ENCODE measurements at regions not wholly inside any gene's neighbourhood (a gene's known extent, or its start where the extent isn't known, plus 50 kb on each side); places are given as distances from the start of the nearest gene placed in this dataset.

DNA sequence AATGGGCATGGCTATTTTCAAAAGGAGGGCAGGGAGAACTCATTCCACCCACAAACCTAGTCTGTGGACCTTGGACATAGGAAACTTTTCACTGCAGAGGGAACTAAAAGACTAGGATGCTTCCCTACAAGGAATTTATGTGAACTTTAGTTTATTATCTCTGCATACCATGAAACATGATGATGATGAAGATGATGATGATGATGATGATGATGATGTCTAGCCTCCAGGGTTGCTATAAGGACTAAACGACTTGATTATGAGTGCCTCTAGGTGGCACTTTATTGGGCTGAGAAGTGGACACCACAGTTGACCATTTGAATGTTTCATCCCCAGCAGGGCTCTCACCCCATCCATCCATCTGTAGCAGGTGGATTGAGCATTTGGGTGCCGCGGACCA is 260.0 kb upstream of the TCF4 start:
- DNase-seq (ENCODE audit: low read depth), result no peak

DNA sequence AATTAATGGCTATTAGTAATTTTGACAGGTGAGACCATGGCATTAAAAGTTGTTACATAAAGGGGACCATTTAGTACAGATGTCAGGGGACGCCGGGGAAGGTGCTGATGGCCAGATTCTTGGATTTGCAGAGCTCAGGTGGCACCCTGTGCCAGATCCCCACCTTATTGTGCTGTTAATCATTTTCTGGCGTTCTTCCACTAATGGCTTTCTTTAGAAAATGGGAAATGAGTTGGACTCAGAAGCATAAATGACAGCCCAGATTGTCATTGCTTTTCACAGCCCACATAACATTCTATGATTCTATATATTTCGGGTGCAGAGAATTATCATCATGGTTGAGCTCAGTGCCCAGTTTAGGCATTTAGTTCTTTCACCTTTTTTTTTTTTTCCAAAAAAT is 257.2 kb upstream of the TCF4 start:
- DNase-seq (ENCODE audit: low read depth), result no peak

DNA sequence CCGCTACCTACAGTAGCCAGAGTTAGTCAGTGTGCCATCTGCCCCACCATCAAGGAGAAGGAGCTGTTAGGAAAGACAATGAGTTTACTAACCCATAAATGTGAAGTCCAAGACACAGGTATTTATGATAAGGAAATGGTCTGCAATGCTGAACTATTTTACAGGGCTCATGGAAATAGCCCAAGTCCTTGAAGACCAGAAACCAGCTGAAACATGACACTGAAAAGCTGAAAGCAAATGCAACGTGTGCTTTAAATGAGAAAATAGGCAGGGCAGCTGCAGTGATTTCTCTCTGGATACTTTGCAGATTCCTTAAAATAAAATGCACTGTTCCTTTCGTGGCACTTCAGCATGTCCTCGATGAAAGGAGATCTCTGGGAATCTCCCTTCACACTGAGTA is 256.4 kb upstream of the TCF4 start:
- peak; percentile 49 for DNase-seq (ENCODE audit: low read depth)

DNA sequence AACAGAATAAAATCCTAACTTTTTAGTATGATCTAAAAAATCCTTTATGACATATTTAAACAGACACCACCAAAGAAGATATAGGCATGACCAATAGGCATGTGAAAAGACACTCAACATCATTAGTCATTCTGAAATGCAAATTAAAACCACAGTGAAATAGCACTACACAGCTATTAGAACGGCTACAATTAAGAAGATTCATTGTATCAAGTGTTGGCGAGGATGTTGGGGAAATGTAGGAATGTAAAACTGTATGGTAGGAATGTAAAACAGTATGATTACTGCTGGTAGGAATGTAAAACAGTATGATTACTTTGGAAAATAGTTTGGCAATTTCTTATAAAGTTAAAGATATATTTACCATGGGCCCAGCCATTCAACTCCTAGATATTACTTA is 253.3 kb upstream of the TCF4 start:
- no peak for DNase-seq (ENCODE audit: low read depth)

DNA sequence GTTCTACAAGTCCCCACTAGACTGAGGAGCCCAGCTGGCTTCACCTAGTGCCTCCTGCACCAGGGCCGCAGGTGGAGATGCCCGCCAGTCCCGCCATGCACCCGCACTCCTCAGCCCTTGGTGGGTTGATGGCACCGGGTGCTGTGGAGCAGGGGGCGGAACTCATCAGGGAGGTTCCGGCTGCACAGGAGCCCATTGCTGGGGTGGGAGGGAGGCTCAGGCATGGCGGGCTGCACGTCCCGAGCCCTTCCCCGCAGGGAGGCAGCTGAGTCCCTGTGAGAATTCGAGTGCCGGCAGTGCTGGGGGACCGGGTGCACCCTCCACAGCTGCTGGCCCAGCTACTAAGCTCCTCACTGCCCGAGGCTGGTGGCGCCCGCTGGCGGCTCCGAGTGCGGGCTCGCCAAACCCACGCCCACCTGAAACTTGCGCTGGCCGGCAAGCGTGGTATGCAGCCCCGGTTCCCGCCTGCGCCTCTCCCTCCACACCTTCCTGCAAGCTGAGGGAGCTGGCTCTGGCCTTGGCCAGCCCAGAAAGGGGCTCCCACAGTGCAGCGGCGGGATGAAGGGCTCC is 252.7 kb upstream of the TCF4 start:
- DNase-seq (ENCODE audit: low read depth), result no peak

DNA sequence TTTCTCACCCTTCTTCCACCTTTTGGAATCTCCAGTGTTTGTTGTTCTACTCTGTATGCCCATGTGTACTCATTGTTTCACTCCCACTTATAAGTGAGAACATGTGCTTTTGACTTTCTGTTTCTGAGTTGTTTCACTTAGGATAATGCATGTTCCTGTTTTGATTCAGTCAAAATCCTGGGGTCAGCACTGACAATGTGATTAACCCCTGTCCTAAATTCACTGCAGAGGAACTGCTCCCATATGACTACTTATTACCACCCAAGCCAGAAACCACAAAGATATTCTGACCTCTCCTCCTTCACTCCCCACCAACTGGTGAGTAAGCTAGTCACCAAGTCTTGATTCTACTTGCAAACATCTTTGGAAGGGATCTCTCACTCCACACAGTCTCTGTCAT is 251.4 kb upstream of the TCF4 start:
- peak; percentile 71 for DNase-seq (ENCODE audit: low read depth)

DNA sequence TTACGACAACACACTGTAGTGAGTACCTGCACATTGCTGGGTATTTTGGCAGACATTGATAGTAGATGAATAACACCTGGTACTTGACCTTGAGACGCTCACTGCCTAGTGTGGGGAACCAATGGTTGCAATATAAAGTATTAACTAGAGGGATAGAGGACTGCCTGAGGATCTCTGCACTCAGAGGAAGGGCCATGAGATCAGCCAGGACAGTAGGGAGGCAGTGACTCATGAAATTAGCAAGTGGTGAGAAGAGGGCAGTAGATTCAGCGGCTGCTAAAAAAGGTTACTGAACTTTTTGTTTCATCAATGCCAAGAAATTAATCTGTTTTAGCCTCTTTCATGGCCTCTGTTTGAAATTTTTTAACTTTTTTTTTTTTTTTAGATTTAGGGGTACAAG is 250.8 kb upstream of the TCF4 start:
- DNase-seq (ENCODE audit: low read depth), result peak; percentile 50

DNA sequence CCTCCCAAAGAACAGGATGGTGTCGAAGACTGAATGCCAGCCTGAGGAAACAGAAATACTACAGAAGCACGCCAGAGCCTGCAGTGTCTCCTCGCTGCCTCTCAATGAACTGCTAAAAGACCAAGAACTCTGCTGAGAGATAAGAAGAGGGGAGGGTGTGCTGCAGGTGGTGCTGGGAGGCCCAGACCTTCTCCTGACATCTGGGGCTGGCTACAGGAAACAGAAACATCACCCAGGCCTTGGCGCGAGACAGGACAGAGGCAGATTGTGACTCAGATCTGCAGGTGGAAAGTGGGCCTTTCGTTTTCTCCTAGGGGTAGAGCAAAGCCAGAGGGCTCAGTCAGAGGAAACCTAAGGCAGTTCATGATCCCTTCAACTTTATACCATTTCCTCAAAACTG is 250.3 kb upstream of the TCF4 start:
- DNase-seq (ENCODE audit: low read depth), result no peak

DNA sequence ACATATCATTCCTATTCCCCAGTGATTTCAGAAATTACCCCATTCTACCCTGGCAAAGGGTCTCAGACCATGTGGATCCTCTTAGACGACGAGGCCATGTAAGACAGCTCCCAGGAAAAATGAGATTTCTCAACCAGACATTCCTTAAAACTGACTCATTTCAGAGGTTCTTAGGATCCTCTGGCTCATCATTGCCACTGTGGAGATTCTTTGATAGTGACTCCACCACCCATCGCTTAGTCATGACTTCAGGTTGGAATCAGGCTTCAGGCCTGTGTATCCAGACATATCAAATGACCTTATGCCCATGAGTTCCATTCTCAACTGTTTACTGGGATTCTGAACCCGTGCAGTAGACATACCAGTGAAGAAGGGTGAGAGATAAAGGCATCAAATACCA is 245.6 kb upstream of the TCF4 start:
- peak; percentile 99 for DNase-seq (ENCODE audit: low read depth)

DNA sequence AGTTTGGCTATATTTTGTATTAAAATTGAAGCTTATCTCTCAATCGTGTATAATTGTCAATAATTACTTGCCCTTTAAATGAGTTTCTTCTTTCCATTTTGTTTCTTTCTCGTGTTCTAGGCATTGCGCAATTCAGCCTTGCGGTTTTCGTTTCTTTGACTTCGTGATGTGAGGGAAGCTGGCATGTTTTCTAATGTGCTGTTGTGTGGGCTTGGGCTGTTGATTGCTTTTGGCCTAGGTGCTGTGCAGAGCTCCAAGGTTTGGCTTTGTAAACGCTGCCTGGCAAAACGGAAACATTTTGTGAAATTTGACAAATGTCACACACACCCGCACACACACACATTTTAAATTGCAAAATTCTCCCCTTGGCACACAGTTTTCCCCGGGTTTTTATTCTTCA is 242.6 kb upstream of the TCF4 start:
- no peak for DNase-seq (ENCODE audit: low read depth)

DNA sequence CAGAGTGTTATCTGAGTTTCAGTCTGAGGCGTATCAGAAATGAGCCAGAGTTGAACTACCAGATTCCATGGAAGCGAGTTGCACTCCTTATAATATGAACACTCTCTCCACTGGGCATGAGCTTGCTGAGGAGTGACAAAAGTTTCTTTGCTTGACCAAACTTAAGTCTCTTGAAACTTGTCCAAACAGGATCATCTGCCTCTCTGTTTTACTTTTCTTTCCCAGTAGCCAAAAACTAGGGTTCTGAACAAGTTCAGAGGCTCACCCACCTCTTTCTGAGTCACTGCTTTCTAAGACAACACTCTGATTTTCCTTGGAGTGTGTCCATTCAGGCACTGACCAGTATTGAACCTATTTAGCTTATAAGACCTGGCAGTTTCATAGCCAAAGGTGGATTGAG is 233.2 kb upstream of the TCF4 start:
- DNase-seq (ENCODE audit: low read depth), result peak; percentile 61

DNA sequence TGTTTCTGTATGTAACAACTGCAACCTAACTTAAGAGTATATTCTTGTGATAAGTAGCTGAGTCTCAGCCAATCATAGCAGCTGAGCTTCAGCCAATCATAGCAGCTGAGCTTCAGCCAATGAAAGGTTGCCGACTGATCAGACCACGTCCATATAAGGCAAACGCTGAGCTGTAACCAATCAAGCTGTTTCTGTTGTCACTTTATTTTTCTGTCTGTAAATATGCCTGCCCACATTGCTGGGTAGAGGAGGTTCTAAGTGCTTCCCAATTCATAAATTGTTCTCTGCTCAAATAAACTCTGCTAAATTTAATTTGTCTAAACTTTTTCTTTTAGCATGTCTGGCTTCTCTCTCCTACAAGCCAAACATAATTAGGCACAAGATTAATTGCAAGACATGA is 231.5 kb upstream of the TCF4 start:
- no peak for DNase-seq (ENCODE audit: low read depth)

DNA sequence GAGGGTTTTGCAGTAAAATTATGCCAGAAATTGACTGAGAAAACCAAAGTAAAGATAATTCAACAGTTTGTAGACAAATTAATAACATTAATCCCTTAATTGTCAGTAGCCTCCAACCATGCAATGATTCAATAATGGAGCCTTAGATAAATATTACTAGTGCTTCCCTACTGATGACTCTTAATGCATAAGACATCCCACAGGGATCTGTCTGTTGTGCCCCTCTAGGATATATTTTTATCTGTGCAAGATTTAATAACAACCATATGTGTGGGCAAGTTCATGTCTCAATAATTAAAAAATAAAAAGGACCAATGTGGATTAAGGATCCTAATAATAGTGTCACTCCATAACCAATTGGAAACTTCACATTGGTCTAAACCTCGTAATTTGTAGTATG is 230.3 kb upstream of the TCF4 start:
- DNase-seq (ENCODE audit: low read depth), result no peak

DNA sequence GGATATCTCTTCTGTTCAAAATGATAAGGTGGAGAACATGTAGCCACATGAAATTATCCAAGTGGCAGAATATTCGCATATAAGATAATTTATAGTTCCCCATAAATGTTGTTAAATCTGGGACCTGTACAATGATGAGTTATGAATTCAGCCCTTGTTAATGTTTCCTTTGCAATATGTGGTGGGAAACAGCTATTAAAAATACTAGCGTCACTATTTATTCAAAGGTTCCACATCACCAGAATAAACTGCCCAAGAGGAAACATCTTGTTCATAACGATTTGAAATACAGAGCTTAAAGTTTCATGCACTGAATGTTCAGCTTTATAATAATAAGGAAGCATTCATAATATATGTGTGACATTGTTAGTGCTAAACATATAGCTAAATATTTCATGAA is 223.9 kb upstream of the TCF4 start:
- no peak for DNase-seq (ENCODE audit: low read depth)

DNA sequence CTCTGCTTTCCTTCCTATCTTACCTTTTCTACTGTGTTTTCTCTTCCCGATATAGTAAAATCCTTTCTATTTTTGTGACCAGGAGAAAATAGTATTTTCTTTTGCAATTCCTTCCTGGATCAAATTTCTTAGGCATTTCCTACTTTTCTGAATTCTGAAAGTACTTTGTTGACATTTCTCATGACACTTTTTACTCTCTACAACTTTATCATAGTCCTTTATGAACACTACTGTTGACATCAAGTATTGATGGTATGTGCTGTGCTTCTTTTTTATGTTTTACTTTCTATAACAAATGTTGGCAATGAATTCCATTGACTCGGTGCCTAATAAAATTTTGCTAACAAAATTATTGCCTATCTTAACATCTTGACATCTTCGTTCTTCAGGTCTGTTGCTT is 217.7 kb upstream of the TCF4 start:
- DNase-seq (ENCODE audit: low read depth), result no peak

DNA sequence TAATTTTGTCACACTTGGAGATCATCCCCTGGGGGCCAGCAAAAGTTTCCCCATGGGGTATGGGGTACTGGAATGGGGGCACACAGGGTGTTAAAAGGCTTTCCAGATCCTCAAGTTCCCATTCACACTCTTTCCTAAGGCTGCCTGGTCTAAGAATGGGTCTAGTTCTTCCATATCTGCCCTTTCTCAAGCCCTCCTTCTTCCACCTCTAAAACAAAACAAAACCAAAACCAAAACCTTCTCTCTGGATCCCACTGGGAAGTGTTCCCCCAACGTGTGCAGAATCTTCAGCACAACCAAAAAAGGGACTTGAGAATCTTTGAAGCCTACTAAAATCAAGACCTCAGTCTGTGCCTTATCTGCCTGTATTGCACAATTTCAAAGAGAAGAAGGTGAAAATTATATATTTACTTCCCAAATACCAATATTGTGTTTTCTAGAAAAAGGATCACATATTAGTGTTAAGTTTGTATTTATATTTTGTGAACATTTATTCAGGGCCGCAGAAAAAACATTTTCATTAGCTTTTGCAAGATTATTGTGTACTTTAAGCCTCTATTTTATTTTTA is 207.2 kb upstream of the TCF4 start:
- DNase-seq (ENCODE audit: low read depth), result peak; percentile 9

DNA sequence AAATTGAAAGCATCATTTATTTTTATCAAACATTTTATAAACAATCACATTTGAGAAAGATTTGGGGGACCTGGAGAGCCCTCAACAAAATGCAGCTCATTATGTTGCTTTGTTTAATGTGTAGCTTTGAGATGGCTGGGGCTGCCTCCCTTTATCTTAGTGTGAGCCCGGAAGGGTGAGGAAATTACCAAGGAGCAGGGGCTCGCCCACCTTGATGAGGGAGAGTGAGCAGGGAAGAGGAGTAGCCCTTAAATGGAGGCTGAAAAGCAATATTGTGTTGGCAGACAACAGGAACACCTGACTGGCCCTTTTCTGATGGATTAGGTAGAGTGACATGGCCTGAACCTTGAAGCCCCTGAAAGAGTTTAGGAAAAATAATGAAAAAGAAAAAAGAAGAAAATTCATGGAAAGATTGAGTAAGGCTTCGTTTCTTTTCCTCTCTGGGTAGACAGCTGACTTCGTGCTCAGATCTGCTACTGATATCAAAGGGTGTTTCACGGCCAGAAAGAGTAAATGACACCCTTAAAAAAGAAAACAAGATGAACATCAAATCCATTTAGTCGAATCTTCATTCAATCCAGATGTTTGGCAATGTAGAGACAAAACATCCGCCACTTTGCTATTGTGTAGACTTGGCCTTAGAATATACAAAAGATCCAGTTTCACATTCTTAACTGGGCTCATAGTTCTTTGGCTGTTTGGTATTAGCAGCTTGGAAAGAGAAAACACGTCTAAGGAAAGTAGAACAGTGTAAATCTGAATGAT is 206.5 kb upstream of the TCF4 start:
- DNase-seq (ENCODE audit: low read depth), result peak; percentile 62

DNA sequence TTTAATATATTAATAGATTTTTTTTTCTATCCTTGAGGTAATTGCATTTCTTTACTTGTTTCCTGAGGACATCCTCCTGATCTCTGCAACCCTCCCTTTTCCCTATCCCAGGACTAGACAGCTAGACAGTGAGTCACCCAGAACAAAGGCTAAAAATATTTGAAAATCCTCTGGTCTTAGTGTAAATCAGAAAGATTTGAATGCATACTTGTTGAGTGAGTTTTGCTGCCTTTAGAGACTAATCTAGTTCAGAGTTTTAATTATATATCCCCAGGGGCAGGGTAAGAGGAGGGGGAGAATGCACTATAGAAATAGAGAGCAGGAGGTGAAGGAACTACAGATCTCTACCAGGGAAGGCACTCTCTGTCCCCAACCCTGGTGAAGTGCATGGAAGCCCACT is 202.3 kb upstream of the TCF4 start:
- peak; percentile 92 for DNase-seq (ENCODE audit: low read depth)

DNA sequence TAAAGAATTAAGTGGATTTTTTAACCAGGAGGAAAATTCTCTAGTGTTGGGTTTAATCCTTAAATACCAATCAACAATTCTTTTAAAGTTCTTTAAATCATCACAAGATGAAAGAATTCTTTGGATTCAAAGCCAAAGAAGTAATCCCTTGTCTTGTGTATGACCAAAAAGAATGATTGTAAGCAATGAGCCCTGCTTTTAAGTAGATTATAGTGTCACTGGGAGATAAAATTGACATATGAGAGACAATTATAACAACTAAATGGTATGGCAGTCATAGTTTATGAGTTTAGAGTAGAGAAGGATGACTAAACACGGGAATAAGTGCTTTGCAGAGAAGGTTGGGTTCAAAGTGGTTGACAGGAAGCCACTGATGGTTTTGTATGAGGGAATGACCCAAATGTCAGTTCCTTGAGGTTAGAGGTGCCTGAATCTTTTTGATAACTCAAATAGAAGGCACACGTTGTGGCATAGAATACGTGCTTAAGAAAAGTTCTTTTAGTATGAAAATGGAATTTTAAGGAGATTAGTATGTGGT is 199.6 kb upstream of the TCF4 start:
- DNase-seq (ENCODE audit: low read depth), result no peak

DNA sequence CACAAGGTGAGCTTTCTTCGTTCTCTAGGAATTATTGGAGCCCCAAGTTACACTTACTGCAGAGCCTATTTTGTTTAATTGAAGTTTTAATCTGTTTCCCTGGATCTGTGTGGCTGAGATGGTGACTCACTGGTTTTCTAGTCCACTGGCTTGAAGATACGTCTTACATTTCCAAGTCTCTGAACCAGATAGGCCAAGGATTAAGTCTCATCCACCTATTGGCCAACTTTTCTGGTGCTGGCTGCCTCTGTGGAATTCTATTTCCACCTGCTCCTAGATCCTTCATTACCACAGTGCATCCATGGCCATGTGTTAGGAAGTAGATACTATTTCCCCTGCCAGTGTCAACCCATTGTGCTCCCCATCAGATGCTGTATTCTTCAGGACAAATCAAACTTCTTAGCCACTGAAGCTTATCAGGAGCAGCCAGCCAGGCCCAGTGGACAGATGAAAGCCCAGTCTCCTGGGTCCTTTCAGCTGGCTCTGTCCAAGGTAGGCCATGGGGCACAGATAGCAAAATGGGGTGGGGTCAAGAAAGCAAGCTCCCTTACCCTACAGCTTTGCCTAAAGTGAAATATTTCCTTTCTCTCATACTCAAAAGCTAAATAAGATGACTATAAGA is 198.8 kb upstream of the TCF4 start:
- peak; percentile 57 for DNase-seq (ENCODE audit: low read depth)

DNA sequence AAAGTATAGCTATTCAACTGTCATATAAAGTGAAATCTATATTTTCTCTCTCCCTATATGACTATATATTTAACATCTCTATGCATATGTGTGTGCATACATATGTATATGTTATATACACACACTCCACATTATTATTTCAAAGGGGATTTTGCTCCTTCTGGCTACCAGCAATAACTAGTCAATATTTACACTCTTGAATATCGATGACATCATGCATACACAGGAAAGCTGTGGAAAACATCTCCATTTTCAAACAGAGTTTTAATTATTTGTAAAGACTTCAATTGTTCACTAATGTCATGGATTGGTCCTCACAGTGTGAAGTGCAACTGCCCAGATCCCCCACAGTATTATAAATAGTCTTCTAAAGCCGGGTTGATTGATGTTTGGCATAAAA is 195.9 kb upstream of the TCF4 start:
- no peak for DNase-seq (ENCODE audit: low read depth)

DNA sequence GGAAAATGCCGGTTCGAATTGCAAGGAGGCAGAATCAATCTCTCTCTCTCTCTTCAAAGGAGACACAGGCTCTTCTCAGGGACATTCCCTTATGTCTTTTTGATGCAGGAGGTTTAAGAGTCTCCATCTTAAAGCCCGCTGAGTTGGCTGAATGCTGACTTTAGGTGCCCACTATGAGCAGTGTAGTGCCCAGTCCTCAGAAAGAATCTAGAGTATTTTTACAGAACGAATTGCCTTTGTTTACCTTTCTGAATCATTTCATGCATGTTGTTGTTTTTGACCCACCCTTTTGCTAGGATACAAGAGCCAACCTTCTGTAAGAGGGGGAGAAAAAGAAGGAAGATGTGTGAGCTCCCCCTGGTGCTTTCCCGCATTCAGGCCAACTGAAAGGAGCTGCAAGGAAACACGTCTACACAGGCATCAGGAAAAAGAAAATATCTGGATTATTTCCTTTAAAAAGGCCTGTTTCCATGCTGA is 193.5 kb upstream of the TCF4 start:
- peak; percentile 82 for DNase-seq (ENCODE audit: low read depth)

DNA sequence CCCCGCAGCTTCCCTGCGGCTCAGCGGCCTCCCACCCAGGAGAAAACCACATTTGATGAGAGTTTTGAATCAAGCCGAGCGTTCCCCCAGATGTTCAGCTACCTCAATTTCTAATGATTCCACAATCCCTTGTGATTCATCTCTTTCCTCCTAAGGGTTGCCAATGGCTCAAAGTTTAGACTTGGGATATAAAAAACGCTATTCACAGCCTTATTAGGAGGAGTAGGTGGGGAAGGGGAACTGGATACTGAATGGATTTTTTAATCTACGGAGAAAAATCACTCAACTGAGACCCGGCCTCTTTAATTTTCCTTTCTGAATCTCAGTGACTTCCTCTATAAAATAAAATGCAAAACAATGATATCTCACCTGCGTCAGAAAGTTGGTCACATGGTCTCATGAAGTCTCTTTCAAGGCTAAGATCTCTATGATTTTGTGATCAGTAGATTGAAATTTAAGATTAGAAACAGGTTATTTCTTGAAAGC is 192.6 kb upstream of the TCF4 start:
- DNase-seq (ENCODE audit: low read depth), result no peak

All from iris pigment epithelial cell (primary cell).